Raji (cell line): ENCODE measurements at regions not wholly inside any gene's neighbourhood (a gene's known extent, or its start where the extent isn't known, plus 50 kb on each side); places are given as distances from the start of the nearest gene placed in this dataset.

Experiments
- POLR2A ChIP-seq: IDR thresholded peaks from 2 replicates; pipeline ENCODE4 v1.6.1; 2011; ENCODE audit warnings: low read depth, low read length, control low read depth; ENCODE audit not compliant: insufficient read depth

DNA sequence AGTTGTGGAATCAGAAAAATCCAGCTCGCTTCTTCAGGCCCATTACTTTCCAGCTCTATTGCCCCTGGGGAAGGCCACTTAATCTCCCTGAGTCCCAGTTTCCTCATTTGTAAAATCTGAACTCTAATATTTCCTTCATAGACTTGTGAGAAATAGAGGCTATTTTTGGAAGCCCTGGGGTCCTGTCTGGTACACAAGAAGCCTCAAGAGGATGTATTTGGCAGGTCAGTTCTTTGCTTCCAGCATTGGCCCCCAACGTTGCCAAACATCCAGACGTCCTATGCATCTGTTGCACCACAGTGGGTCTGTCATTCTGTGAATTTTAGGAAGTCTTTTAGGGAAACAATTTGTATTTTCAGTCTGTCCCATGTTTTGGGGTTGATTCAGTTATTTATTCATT is 525.9 kb downstream of the EBF1 start:
- no peak for TF ChIP-seq POLR2A

- TF ChIP-seq POLR2A = no peak
Measured at GRCh38 chr5:158570502-158570901, 529.2 kb downstream of the EBF1 start.

- no peak for TF ChIP-seq POLR2A
Measured at GRCh38 chr5:158569534-158569933, 530.2 kb downstream of the EBF1 start.

DNA sequence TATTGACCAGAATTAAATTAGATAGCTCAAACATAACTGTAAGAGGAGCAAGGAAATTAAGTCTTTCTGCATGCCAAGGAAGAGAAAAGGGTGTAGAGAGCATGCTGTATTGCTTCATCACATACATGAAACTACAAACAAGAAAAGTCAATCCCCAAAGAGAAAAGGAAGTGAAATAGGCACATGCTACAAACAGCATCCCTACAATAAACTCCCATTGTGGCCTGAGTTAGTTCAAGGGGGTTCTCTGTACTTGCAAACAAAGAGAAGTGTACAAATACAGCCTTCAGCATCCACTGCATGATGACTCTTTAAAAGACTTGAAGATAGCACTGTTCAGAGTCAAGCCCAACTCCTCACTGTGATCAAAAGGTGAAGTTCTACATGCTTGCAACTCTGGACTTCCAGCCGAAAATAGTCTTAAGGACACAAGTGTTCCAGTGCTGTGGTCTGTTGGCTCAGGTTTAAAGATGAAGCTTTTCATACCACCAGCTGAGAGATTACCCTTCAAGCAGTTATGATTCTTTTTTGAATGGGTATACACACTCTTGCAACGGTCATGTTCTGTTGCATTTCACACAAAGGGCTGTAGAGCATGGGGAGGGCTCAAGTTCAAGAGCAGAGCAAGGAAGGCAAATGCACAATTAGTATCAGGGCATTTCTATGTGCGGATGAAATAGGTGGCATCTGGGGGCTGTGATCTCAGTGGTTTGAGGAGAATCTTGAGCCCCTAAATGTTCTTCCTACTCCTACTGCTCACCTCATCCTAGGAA is 534.5 kb downstream of the EBF1 start:
- TF ChIP-seq POLR2A = no peak

DNA sequence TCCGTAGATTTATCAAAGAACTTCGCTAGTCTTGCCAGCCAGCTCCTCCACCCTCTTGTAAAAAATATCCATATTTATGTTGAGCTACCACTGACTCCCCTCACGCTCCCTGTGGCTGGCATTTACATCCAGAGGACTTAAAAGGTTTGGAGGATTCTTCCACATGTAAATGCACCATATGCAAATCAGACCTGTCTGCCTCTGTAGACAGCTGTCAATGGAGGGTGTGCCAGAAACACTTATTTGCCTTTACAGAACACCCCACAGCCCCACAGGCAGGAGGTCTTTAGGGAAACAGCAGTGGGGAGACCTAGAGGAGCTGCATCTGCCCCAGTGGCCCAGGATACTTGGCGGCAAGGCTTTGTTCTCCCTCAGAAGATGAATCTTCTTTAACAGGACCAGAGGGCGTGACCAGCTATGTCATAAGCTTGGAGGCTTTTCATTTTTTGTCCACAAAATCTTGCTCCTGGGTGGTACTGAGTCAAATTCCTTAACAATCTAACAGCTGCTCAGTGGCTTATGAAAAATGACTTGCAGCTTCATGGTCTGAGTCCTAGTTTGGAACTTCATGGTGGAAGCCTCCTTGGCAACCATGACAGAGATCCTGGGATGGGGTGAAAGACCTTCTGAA is 535.8 kb downstream of the EBF1 start:
- no peak for TF ChIP-seq POLR2A

GRCh38 chr5:158561562-158562190 is 538.0 kb downstream of the EBF1 start:
- no peak for TF ChIP-seq POLR2A

DNA sequence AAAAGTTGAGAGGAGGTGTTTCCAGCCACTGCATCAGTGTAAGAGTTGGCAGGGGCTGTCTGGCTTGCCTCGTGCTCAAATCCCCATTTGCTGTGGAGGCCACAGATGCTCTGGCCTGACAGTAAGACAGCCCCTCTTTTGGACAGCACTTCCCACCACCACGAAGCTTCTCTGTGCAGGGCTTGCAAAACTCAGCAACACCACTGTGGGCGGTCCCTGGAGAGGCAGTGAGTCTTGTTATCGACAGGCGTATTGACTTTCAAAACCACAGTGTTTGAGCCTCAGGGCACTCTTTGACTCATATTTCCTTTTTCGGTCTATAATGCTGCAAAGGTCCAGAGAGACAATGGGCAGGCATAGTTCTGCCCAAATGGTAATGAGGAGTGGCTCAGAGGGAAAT is 539.5 kb downstream of the EBF1 start:
- TF ChIP-seq POLR2A = no peak

DNA sequence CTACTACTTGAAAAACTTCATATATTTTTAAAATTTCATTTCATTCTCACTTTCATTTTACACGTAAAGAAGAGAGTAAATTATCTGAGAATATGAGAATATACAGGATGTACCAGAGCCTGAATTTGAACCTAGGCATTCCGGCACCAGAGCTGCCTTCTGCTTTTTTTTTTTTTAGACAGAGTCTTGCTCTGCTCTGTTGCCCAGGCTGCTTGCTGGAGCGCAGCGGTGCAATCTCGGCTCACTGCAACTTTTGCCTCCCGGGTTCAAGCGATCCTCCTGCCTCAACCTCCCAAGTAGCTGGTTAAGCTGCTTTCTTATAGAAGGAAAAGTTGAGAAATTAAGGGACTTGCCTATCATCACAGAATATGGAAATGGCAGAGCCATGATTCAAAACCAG is 540.1 kb downstream of the EBF1 start:
- TF ChIP-seq POLR2A = no peak

- no peak for TF ChIP-seq POLR2A
Measured at GRCh38 chr5:158559066-158559465, 540.6 kb downstream of the EBF1 start.

GRCh38 chr5:158553962-158554336 is 545.8 kb downstream of the EBF1 start:
- no peak for TF ChIP-seq POLR2A

- no peak for TF ChIP-seq POLR2A
Measured at GRCh38 chr5:158553195-158553961, 546.3 kb downstream of the EBF1 start.

DNA sequence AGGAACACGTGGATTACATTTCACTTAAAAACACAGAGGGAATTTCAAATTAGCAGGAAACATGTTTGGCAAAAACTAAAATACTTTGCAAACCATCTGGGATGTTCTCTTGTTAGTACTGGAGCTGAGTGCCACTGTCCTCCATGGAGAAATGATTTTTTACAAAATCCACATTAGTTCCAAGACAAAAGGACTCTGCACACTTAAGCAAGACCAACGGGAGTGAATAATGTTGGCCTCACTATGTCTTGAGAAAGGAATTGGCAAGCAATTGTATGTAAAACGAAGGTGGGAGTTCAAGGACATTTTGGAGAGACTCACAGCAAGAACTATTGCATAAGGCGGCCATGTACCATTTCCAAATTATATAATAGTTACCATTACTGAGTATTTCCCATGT is 547.5 kb downstream of the EBF1 start:
- TF ChIP-seq POLR2A = no peak

DNA sequence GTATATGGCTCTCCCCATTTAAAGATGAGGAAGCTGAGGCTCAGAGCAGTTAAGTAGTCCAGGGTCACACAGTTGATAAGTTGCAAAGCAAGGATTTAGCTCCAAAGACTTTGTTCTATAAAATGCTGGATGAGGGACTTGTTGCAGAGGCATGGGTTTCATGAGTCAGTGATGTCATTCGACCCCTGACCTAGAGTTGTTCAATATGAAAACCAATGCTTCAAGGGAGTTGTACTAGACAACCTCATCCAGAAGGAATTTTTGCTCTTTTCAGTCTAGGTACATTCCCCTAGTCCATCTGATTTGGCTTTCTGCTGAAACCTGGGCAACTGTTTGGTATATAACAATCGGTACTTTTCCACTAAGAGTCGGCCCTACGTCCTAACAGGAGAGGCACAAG is 550.4 kb downstream of the EBF1 start:
- no peak for TF ChIP-seq POLR2A

- TF ChIP-seq POLR2A = no peak
Measured at GRCh38 chr5:158546748-158547147, 553.0 kb downstream of the EBF1 start.

DNA sequence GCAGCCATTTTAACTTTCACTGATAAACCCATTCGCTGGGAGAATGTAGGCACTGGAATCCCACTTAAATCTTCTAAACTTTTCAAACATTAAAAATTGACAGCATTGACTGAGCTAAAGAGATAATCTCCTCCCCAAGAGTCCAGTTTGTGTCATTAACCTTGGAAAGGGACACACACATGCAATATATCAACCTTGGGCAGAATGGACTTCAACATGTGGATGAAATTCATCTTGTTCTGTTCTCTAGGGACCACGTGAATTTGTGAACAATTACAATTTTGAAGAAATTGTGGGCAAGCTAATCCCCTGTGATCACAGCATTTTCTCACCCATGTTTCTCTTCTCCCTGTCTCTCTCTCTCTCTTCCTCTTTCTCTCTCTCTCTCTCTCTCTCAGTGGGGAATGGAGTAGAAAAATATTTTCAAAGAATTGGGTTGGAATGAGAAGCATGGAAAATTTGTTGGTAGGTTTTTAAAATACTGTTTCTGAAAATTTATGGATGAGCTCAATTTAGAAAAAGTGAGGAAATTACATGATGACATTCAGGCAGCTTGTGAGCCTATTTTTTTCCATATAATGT is 553.7 kb downstream of the EBF1 start:
- no peak for TF ChIP-seq POLR2A
